GM06990 (cell line): ENCODE measurements at regions not wholly inside any gene's neighbourhood (a gene's known extent, or its start where the extent isn't known, plus 50 kb on each side); places are given as distances from the start of the nearest gene placed in this dataset.

Experiments
- DNase-seq: peaks from one replicate; pipeline ENCODE4 v3.0.0-alpha.2; 2011; ENCODE audit not compliant: insufficient read length; ENCODE audit errors: extremely low read depth
- H3K27me3 ChIP-seq: replicated peaks from 2 replicates; pipeline ENCODE4 v1.6.0; 2011; ENCODE audit warnings: low read length; ENCODE audit not compliant: control insufficient read depth, insufficient read depth
- H3K36me3 ChIP-seq: 2 replicates; pipeline ENCODE4 v1.5.1; 2011; ENCODE audit warnings: low read length; ENCODE audit not compliant: control insufficient read depth, insufficient read depth
- H3K4me3 ChIP-seq: replicated peaks from 2 replicates; pipeline ENCODE4 v1.5.1; 2011; ENCODE audit warnings: low read depth, mild to moderate bottlenecking, control low read depth, low read length
- TF ChIP-seq, protein P1 (sequence below): IDR thresholded peaks from 2 replicates; pipeline ENCODE4 v1.5.1; 2011; ENCODE audit warnings: low read length, control low read depth, mild to moderate bottlenecking, inconsistent platforms; ENCODE audit not compliant: insufficient read depth, poor library complexity, severe bottlenecking

GRCh38 chr19:28871099-28871725 is 341.7 kb downstream of the UQCRFS1 start:
- Histone ChIP-seq H3K36me3 (no peaks in the 10 kb centered on the region), H3K27me3 (no peaks in the 10 kb centered on the region), H3K4me3 (no peak overlapping the region)
- TF ChIP-seq, protein P1, sequence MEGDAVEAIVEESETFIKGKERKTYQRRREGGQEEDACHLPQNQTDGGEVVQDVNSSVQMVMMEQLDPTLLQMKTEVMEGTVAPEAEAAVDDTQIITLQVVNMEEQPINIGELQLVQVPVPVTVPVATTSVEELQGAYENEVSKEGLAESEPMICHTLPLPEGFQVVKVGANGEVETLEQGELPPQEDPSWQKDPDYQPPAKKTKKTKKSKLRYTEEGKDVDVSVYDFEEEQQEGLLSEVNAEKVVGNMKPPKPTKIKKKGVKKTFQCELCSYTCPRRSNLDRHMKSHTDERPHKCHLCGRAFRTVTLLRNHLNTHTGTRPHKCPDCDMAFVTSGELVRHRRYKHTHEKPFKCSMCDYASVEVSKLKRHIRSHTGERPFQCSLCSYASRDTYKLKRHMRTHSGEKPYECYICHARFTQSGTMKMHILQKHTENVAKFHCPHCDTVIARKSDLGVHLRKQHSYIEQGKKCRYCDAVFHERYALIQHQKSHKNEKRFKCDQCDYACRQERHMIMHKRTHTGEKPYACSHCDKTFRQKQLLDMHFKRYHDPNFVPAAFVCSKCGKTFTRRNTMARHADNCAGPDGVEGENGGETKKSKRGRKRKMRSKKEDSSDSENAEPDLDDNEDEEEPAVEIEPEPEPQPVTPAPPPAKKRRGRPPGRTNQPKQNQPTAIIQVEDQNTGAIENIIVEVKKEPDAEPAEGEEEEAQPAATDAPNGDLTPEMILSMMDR = no peak
- DNase-seq = no peak

- DNase-seq = no peak
- no peaks in the 10 kb centered on the region for H3K27me3 ChIP-seq
- H3K4me3 ChIP-seq = no peak overlapping the region
- no peaks in the 10 kb centered on the region for H3K36me3 ChIP-seq
- TF ChIP-seq, protein P1 = no peak
These were observed 343.5 kb downstream of the UQCRFS1 start for GRCh38 chr19:28869459-28869858.

GRCh38 chr19:28868836-28869235 is 344.1 kb downstream of the UQCRFS1 start:
- TF ChIP-seq, protein P1 = no peak
- Histone ChIP-seq H3K4me3 (no peak overlapping the region), H3K36me3 (no peaks in the 10 kb centered on the region), H3K27me3 (no peaks in the 10 kb centered on the region)
- no peak for DNase-seq

GRCh38 chr19:28867978-28868377 is 345.0 kb downstream of the UQCRFS1 start:
- DNase-seq = no peak
- TF ChIP-seq, protein P1 = no peak
- H3K27me3 ChIP-seq = no peaks in the 10 kb centered on the region
- H3K36me3 ChIP-seq = no peaks in the 10 kb centered on the region
- H3K4me3 ChIP-seq = no peak overlapping the region

GRCh38 chr19:28864577-28865042 is 348.3 kb downstream of the UQCRFS1 start:
- no peak for DNase-seq
- H3K4me3 ChIP-seq = no peak overlapping the region
- no peaks in the 10 kb centered on the region for H3K27me3 ChIP-seq
- TF ChIP-seq, protein P1 = no peak
- no peaks in the 10 kb centered on the region for H3K36me3 ChIP-seq

GRCh38 chr19:28864024-28864503 is 348.9 kb downstream of the UQCRFS1 start:
- H3K4me3 ChIP-seq = no peak overlapping the region
- H3K36me3 ChIP-seq = no peaks in the 10 kb centered on the region
- no peaks in the 10 kb centered on the region for H3K27me3 ChIP-seq
- TF ChIP-seq, protein P1 = no peak
- no peak for DNase-seq
